DND-41 (cell line): ENCODE measurements at regions not wholly inside any gene's neighbourhood (a gene's known extent, or its start where the extent isn't known, plus 50 kb on each side); places are given as distances from the start of the nearest gene placed in this dataset.

Source experiments
- ATAC-seq: fragments of 200-7000 bp; cut with Tn5 transposase; 3 replicates; pipeline ENCODE4 v1.9.1; 2021; ENCODE audit warnings: low read depth; ENCODE audit not compliant: insufficient read depth
- DNase-seq: peaks from one replicate; pipeline ENCODE4 v3.0.0-alpha.2; 2020
- H2AFZ ChIP-seq: 2 replicates; pipeline ENCODE4 v1.6.0; 2012; ENCODE audit warnings: low read depth, low read length
- H3K27ac ChIP-seq: 2 replicates; pipeline ENCODE4 v1.5.1; 2012; ENCODE audit warnings: low read length, inconsistent platforms
- H3K27me3 ChIP-seq: fragments of 200-600 bp; sonication (generic); 2 replicates; pipeline ENCODE4 v1.6.0; 2012; ENCODE audit warnings: low read length, mild to moderate bottlenecking, inconsistent platforms; ENCODE audit not compliant: insufficient read depth, poor library complexity
- H3K36me3 ChIP-seq: 2 replicates; pipeline ENCODE4 v1.5.1; 2012; ENCODE audit warnings: low read length, inconsistent platforms; ENCODE audit not compliant: insufficient read depth
- H3K4me1 ChIP-seq: 2 replicates; pipeline ENCODE4 v1.5.1; 2012; ENCODE audit warnings: mild to moderate bottlenecking, low read length; ENCODE audit not compliant: insufficient read depth
- H3K4me2 ChIP-seq: 2 replicates; pipeline ENCODE4 v1.6.0; 2012; ENCODE audit warnings: mild to moderate bottlenecking, moderate library complexity, low read length, inconsistent platforms; ENCODE audit not compliant: insufficient read depth
- H3K4me3 ChIP-seq, 2 experiments: fragments of 200-600 bp in 1 of 2; shearing (Covaris generic) in 1 of 2; 2 replicates each; pipeline ENCODE4 v1.5.1; 2012 to 2016; ENCODE audit warnings: inconsistent platforms in 2 of 2, low read length in 2 of 2, mild to moderate bottlenecking in 2 of 2, low read depth in 1 of 2, moderate library complexity in 1 of 2
- H3K79me2 ChIP-seq: 2 replicates; pipeline ENCODE4 v1.6.0; 2012; ENCODE audit warnings: low read length, inconsistent platforms; ENCODE audit not compliant: insufficient read depth
- H3K9ac ChIP-seq: 2 replicates; pipeline ENCODE4 v1.6.0; 2012; ENCODE audit warnings: low read depth, mild to moderate bottlenecking, inconsistent platforms, low read length, moderate library complexity
- H3K9me3 ChIP-seq: 2 replicates; pipeline ENCODE4 v1.5.1; 2012; ENCODE audit warnings: low read length, moderate library complexity, mild to moderate bottlenecking, inconsistent platforms; ENCODE audit not compliant: insufficient read depth, severe bottlenecking
- H4K20me1 ChIP-seq: 2 replicates; pipeline ENCODE4 v1.6.0; 2012; ENCODE audit warnings: low read length; ENCODE audit not compliant: insufficient read depth
- CTCF ChIP-seq: IDR thresholded peaks from 2 replicates; pipeline ENCODE4 v1.5.1; 2012; ENCODE audit warnings: borderline replicate concordance, low read length, moderate library complexity, mild to moderate bottlenecking; ENCODE audit not compliant: poor library complexity, severe bottlenecking; ENCODE audit errors: extremely low read depth
- EZH2 ChIP-seq: IDR thresholded peaks from 3 replicates; pipeline ENCODE4 v1.6.1; 2012; ENCODE audit warnings: borderline replicate concordance, low read depth, mild to moderate bottlenecking, moderate library complexity, low read length, inconsistent platforms; ENCODE audit not compliant: severe bottlenecking

GRCh38 chr14:106690333-106690891, 1164.0 kb downstream of the TMEM121 start:
- DNase-seq (no peak), ATAC-seq (peak; percentile 47; the same call in 2 of the 3 replicates)
- H2AFZ ChIP-seq, result peak overlapping the region; percentile 19; the same call in 1 of the 2 replicates
- no peaks in the 10 kb centered on the region for H4K20me1 ChIP-seq
- H3K4me3 ChIP-seq, result no peak overlapping the region
- H3K4me1 ChIP-seq, result no peaks in the 10 kb centered on the region
- TF ChIP-seq EZH2 (no peak), CTCF (no peak)
- no peak overlapping the region for H3K9ac ChIP-seq
- no peaks in the 10 kb centered on the region for H3K36me3 ChIP-seq
- H3K27me3 ChIP-seq, result no peaks in the 10 kb centered on the region
- H3K79me2 ChIP-seq, result no peaks in the 10 kb centered on the region
- no peak overlapping the region for H3K27ac ChIP-seq
- H3K4me2 ChIP-seq, result no peak overlapping the region
- no peaks in the 10 kb centered on the region for H3K9me3 ChIP-seq

GRCh38 chr14:106691601-106692291, 1165.4 kb downstream of the TMEM121 start:
- Histone ChIP-seq H3K79me2 (no peaks in the 10 kb centered on the region), H3K9me3 (no peaks in the 10 kb centered on the region), H3K36me3 (no peaks in the 10 kb centered on the region), H3K4me2 (no peak overlapping the region), H3K4me3 (no peak overlapping the region), H3K4me1 (peaks cover 2% of the 10 kb centered on the region; the same call in 1 of the 2 replicates), H3K9ac (no peak overlapping the region), H4K20me1 (no peaks in the 10 kb centered on the region), H3K27me3 (no peaks in the 10 kb centered on the region), H2AFZ (no peak overlapping the region), H3K27ac (no peak overlapping the region; the same call in 1 of the 2 replicates)
- peak; percentile 71 for TF ChIP-seq CTCF
- TF ChIP-seq EZH2, result no peak
- peak; percentile 70 for DNase-seq
- peak; percentile 47; the same call in 1 of the 3 replicates for ATAC-seq

- H3K4me1 ChIP-seq, result peaks cover 29% of the 10 kb centered on the region
- H2AFZ ChIP-seq, result no peak overlapping the region
- no peak overlapping the region for H3K4me2 ChIP-seq
- peak; percentile 52 for DNase-seq
- no peak overlapping the region for H3K4me3 ChIP-seq
- H3K27me3 ChIP-seq, result no peaks in the 10 kb centered on the region
- H3K36me3 ChIP-seq, result no peaks in the 10 kb centered on the region
- H4K20me1 ChIP-seq, result no peaks in the 10 kb centered on the region
- no peak for ATAC-seq
- no peak overlapping the region for H3K9ac ChIP-seq
- no peaks in the 10 kb centered on the region for H3K79me2 ChIP-seq
- H3K9me3 ChIP-seq, result no peaks in the 10 kb centered on the region
- H3K27ac ChIP-seq, result peak overlapping the region; percentile 50; the same call in 1 of the 2 replicates
- TF ChIP-seq EZH2, result no peak
- TF ChIP-seq CTCF, result peak; percentile 59
Measured at GRCh38 chr14:106694638-106695393, 1168.4 kb downstream of the TMEM121 start.
